ENCODE measurements at regions not wholly inside any gene's neighbourhood (a gene's known extent, or its start where the extent isn't known, plus 50 kb on each side); places are given as distances from the start of the nearest gene placed in this dataset.

GRCh38 chr6:145025488-145025887 is 709.8 kb downstream of the EPM2A start (continued):
- no peak for TF ChIP-seq PRDM15 (CRISPR knock-in tag; IDR thresholded peaks at IDR 0.05)
- no peak for TF ChIP-seq KAT7 (CRISPR knock-in tag; IDR thresholded peaks at IDR 0.05; ENCODE audit: borderline replicate concordance)
- no peak for TF ChIP-seq NR3C1 (CRISPR knock-in tag; IDR thresholded peaks at IDR 0.05)
- no peak for TF ChIP-seq ETV6 (CRISPR knock-in tag; conservative IDR thresholded peaks at IDR 0.05)
- peak; percentile 75; the same call in 1 of the 2 replicates for TF ChIP-seq ZNF644 (CRISPR knock-in tag; IDR thresholded peaks at IDR 0.05; ENCODE audit: low read depth)
- no peak; the same call in 1 of the 2 replicates for TF ChIP-seq GMEB1 (CRISPR knock-in tag; IDR thresholded peaks at IDR 0.05; ENCODE audit: borderline replicate concordance)
- no peak for TF ChIP-seq SP4 (CRISPR knock-in tag; IDR thresholded peaks at IDR 0.05)
- TF ChIP-seq ZNF678 (CRISPR knock-in tag; IDR thresholded peaks at IDR 0.05), result no peak
- TF ChIP-seq TMF1 (CRISPR knock-in tag; IDR thresholded peaks at IDR 0.05; ENCODE audit: low read depth), result no peak
- no peak for TF ChIP-seq ZBTB3 (CRISPR knock-in tag; IDR thresholded peaks at IDR 0.05; ENCODE audit: borderline replicate concordance, low read depth)
- TF ChIP-seq ZNF772 (CRISPR knock-in tag; IDR thresholded peaks at IDR 0.05), result no peak
- peak; percentile 24; the same call in 1 of the 2 replicates for TF ChIP-seq ZNF652 (CRISPR knock-in tag; IDR thresholded peaks at IDR 0.05; ENCODE audit: borderline replicate concordance, low read depth)
- no peak for TF ChIP-seq GMEB2 (CRISPR knock-in tag; IDR thresholded peaks at IDR 0.05; ENCODE audit: low read depth)
- TF ChIP-seq REL (CRISPR knock-in tag; conservative IDR thresholded peaks at IDR 0.05), result no peak
- TF ChIP-seq MED1 (CRISPR knock-in tag; IDR thresholded peaks at IDR 0.05), result peak; percentile 90
- no peak for TF ChIP-seq ZC3H13 (CRISPR knock-in tag; IDR thresholded peaks at IDR 0.05)
- TF ChIP-seq, protein P1, sequence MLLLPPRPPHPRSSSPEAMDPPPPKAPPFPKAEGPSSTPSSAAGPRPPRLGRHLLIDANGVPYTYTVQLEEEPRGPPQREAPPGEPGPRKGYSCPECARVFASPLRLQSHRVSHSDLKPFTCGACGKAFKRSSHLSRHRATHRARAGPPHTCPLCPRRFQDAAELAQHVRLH (CRISPR knock-in tag; IDR thresholded peaks at IDR 0.05; ENCODE audit: borderline replicate concordance, low read depth), result no peak
- no peak for TF ChIP-seq ZNF746 (CRISPR knock-in tag; IDR thresholded peaks at IDR 0.05)
- TF ChIP-seq ZNF33B (CRISPR knock-in tag; IDR thresholded peaks at IDR 0.05), result no peak
- TF ChIP-seq ZNF777 (CRISPR knock-in tag; IDR thresholded peaks at IDR 0.05), result no peak
- TF ChIP-seq ZBTB7B (CRISPR knock-in tag; IDR thresholded peaks at IDR 0.05), result no peak
- TF ChIP-seq DNMT1 (CRISPR knock-in tag; IDR thresholded peaks at IDR 0.05), result no peak
- peak; percentile 32; the same call in 1 of the 2 replicates for TF ChIP-seq HDAC2 (CRISPR knock-in tag; IDR thresholded peaks at IDR 0.05)
- no peak for TF ChIP-seq CCDC6 (CRISPR knock-in tag; IDR thresholded peaks at IDR 0.05)
- TF ChIP-seq PLRG1 (conservative IDR thresholded peaks at IDR 0.05), result no peak
- TF ChIP-seq ZNF788 (CRISPR knock-in tag; IDR thresholded peaks at IDR 0.05; ENCODE audit: borderline replicate concordance), result no peak
- TF ChIP-seq DRAP1 (CRISPR knock-in tag; IDR thresholded peaks at IDR 0.05), result no peak

Measured in HepG2 (cell line).